ENCODE measurements at regions not wholly inside any gene's neighbourhood (a gene's known extent, or its start where the extent isn't known, plus 50 kb on each side); places are given as distances from the start of the nearest gene placed in this dataset.
A peak's percentile ranks its signal among the peaks of the same experiment; 100 is the strongest.

DNA sequence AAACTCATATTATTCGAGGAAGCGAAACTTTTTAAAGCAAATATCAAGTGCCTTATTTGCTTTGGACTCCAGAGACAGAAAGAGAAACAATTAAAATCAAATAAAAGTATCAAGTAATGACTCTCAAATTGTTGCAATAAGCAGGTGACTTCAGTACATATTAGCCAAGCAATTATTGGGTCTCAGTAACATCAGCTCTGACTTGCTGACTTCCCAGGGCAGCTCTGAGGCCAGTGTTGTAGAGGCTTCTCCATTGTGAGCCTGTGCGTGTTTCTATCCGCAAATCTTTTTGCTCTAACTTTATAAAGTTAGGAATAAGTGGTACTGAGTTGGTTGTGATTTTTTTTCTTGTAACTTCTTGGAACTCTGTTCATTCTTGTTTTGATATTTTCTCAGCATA, 186.8 kb upstream of the PRLR start:
- no peak for DNase-seq

DNA sequence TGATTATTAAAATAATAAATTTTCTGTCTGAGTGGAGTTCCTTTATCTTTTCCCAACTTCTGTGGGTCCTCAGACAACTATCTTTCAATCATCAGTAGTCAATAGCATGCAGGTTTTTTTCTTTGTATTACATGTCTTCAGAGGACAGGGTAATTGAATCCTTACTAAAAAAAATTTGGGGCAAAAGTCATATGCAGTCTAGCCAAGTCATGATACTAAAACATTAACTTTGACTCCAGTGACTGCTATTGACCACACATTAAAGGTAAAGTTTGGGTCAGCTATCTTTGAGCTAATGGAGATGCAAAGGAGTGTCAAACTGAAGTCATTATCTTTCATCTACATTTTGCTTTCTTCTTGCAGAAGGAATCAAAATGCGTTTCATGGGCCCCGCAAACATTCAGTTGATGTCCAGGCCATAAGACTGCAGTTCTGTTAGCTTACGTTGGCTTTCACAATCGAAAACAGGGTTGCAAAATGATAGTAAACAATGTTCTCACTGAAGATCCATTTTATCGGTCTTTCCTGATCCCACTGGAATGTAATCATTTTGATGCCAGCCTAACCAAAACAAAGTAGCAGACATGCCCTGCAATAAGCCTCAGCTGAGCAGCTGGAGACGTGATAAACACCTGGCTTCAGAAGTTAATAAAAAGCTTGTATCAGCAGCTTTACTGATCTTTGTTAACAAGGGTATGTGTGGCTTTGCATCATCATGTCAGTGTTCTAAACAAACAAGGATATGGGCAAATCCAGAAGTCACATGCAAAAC, 186.1 kb upstream of the PRLR start:
- no peak for DNase-seq

DNA sequence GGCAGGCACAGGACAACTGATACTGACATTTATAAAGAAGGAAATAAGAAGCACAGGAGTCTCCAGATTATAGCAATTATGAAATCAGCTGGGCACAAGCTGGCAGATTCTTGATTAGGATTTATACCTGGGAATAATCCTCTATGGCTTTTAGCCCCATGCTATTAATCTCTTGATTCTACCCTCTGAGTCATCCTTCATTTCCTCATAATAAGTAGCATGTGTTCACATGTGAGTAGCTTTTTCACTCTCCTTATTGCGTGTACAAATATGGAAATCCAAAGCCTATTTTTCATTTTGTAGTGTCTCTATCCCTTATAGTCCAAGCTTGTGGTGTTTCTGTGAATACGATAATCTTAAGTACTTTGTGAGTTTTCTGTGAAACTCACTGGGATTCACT, 185.0 kb upstream of the PRLR start:
- no peak for DNase-seq

DNA sequence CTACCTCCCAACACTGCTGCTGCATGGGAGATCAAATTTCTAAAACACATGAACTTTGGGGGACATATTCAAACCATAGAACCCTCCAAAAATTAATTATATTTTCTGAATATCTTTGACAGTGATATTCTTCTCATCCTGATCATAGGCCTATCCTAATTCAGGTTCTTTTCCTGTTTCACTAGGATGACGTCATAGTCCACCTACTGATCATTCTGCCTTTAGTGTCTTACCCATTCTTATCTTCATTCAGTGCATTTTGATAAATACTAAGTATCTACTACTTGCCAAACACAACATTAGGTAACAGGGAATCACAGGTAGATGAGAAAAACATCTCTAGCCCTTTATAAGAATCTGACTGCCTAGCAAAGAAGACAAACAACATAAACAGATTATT, 179.1 kb upstream of the PRLR start:
- no peak for DNase-seq

DNA sequence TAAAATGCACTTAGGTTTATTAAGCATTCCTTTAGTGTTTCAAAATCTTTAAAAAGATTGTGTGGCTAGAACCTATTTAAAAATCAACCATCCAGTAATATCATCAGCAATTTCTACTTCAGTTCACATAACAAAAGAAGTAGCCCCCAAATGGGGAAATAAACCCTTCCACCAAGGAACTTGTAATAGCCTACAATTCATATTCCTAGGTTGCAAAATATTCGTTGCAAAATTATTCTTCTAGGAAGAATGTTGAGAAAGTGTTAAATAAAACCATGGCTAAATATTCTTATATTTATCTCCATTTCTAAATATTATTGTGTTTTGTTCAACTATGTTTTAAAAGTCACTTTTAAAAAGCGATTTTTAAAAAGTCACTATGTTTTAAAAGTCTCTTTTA, 177.9 kb upstream of the PRLR start:
- DNase-seq: no peak

DNA sequence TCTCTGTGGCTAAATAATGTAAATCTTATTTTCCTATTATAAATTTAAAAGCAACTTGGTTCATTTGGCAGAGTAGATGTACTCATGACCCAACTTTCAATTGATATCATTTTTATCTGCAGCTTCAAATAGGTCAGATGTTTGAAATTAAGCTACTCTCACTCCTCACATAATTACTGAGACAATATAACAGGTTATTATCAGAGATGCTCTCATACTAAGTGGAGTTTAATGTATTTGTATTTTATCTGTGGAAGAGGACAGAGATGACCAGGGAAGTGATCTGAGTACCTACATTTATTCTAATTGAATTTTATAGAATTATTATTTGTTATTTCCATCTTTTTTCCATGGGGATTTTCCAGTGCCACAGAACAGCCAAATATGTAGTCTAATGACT, 177.4 kb upstream of the PRLR start:
- no peak for DNase-seq

DNA sequence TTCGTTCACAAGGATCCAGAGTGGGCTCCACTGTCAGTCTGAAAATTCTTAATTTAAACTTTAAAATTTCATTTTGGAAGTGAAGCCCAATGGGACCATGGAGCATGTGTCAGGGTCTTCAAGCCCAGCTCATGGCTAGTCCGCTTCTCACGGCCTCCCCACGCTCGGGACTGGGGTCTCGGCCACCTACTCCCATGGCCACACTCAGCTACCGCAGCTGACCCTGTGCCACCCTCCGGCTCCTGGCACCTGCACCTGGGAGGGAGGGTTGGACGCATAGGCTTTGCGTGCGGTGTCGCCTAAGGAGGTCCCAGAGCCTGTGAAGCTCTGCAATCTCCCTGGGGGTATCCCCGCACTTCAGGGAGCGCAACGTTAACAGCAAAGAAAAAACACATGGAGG, 175.7 kb upstream of the PRLR start:
- no peak for DNase-seq

DNA sequence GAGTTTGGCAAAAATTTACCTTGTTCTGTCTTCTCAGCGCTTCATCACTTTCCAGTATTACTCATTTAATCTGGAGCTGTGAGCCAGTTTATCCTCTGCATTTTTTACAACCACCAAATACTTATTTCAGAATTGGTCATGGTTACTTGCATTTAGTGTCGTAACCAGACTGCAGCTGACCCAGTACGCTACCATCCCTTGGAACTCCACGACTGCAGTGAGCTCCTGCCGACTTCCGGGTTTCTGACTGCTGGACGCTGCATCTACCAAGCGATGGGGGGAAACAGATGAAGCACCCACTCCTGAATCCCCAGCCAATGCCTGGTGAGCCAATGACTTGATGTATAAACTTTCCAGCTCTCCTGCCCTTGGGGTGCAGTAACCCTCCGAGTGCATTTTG, 174.4 kb upstream of the PRLR start:
- DNase-seq: no peak

DNA sequence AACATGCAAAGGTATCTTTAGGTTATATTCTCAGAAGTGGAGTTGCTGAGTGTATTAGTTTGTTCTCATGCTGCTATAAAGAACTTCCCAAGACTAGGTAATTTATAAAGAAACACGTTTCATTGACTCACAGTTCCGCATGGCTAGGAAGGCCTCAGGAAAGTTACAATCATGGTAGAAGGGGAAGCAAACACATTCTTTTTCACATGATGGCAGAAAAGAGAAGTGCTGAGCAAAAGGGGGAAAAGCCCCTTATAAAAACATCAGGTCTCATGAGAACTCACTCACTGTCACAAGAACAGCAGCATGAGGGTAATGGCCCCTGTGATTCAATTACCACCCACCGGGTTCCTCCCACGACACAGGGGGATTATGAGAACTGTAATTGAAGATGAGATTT, 163.6 kb upstream of the PRLR start:
- no peak for DNase-seq

DNA sequence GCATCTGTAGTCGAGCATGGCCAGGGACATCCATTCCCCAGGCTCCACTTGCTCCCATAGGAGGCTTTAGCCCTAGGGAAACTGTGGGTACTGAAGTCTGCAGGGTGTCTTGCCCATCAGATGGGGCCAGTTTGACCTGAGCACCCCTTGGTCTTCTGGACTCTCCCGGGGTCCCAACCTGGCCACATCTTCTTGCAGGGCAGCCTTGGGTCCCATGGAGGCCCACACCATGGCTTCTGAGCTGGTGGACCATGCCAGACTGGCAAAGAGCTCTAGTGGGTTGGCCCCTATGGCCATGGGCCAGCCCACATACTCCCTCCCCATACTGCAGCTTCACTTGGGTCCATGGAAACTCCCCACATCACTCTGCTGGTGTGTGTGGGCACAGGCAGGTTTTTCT, 154.4 kb upstream of the PRLR start:
- DNase-seq: no peak

DNA sequence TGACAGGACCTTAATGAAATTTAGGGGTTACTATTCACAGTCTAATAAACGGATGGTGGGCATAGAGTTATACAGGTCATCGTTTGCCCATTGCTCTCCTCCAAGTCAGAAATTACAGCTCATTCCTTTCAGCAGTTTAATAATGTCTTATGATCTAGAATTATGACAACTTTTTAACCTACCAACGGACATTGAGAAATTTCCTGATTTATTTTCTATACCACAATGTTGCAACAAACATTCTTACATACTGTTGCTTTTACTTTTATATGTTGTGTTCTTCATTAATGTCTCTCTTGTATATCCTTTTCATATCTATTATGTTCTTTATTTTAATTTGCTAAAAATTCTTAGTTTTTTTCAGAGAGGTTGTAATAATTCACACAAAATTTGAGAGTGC, 152.8 kb upstream of the PRLR start:
- no peak for DNase-seq

DNA sequence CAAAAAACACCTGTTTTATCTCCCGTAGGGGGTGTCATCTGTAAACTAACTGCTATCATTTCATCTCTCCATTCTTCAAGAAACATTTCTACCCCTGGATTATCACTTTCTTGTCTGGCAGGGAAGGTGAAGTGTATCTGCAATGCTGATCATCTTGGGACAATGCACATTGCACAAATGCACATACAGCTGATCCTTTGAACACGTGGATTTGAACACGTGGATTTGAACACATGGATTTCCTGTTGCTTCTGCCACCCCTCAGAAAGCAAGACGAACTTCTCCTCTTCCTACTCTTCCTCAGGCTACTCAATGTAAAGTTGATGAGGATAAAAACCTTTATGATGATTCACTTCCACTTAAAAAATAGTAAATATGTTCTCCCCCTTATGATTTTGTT, 147.4 kb upstream of the PRLR start:
- DNase-seq: no peak

DNA sequence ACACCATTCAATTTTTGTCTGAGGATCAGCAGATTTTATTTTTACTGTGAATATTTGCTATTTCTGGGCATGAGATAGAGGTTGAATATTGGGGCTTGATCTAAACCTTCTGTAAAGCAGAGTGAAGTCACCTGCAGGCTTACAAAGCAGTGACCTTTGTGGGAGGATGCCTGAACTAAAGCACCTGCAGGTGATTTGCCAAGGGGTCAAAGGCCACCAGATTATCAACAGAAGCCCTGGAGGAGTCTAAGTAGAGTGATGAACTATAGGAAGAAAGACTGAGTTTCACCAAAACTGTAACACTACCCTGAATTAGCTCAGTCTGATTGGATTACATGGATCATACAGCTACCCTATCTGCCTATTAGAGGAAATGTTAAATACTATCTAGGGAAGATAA, 144.3 kb upstream of the PRLR start:
- DNase-seq: no peak

DNA sequence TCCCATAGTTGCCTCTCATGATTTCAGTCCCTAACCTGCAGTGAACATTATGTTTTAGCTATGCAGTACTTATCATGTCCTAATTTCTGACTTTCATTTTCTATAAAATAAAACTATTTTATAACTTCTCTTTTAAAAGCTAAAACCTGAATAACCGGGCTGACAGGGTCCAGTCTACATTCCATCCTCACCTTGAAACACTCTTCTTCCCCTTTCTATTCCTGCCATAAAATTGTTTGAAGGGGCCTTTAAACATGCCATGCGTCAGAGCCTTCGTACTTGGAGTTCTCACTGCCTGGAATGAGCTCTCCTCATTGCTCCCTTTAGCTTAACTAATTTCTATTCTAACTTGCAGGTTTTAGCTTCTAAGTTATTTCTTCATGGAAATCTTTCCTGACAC, 143.0 kb upstream of the PRLR start:
- no peak for DNase-seq

DNA sequence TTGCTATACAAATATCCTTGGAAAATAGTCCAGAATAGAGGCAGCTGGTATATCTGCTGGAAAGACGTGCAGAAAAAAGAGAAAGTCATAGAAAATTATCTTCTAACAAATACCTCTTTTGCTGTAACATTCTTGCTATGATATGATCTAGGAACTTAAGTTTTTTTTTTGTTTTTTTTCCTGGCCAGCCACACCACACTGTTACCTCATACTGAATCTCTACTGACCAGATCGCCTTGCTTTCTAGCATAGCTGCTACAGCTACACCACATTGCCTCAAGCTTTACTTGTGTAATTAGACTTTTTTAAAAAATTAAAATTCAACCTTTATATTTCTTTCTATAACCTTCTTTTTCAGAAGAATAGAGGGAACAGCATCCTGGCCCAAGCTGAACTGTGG, 142.2 kb upstream of the PRLR start:
- no peak for DNase-seq

DNA sequence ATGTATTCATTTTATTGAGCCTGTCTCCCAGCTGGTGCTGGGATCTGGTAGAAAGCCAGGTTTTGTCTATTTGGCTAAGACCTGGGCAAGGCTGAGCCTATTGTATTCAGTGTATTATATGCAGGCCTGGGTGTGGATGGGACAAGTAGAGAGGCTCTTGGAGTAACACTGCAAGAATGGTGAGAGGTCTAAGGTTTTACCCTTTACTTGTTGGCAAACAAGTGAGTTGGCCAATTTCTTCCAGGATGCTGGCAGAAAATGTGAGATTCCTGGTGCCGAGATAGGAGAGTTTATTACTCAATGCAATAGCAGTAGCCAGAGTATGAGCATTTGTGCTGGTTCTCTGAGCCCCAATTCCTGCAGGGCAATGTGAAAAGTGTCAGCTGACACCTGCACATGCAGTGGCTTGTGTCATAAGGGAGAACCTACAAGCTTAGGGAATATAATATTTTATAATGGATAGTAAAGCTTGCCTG, 141.7 kb upstream of the PRLR start:
- no peak for DNase-seq

DNA sequence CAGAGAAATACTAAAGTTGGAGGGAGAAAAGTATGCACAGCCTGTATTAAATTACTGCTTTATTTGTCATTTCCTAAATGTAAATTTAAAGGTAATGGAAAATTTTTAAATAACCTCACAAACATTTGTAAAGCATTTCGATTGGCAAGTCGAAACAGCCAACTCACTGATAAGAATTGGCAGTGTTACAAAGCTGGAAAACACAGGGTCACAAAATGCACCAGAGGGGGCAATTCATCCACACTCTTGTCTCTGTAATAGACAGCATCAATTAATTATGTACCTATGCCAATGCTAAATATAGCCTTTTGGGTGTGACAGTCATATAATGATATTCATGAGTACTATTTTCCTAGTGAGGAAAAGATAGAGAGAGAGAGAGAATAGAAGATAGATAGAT, 140.6 kb upstream of the PRLR start:
- no peak for DNase-seq

DNA sequence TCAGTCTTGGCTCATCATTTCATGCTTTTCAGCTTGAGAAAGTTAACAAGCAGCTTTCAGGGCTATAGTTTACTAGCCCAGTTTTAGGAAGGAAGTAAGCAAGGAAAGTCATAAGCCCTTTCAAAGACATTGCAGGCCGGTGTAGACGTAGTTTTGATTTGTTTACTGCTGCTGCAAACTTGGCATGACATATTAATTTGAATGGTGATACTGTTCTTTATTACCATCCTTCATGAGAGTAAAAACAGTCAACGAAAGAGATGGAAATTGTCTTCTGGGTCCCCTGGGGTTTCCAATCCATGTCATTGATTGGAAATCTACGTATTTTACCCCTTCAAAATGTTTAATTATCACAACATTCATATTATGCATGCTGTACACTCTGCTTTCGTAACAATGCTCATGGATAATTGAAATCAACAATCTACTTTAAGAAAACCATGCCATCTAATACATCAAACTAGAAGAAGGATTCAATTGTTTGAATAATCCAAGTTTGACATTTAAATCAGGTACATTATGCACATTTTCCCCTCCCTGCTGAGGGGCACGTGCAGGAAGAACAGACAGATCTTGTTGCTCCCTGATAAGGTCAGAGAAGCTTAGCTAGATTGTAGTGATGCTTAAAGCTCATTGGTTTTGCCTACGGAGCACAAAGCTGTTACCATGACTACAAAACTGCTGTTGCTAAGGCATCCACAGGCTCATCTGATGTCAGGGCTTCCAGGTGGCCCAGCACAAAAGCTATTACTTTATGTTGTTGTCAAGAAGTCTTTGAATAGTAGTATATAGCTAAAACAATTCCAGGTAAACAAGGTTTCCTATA, 139.9 kb upstream of the PRLR start:
- peak in 1 of 2 donors; percentile 16 for DNase-seq

DNA sequence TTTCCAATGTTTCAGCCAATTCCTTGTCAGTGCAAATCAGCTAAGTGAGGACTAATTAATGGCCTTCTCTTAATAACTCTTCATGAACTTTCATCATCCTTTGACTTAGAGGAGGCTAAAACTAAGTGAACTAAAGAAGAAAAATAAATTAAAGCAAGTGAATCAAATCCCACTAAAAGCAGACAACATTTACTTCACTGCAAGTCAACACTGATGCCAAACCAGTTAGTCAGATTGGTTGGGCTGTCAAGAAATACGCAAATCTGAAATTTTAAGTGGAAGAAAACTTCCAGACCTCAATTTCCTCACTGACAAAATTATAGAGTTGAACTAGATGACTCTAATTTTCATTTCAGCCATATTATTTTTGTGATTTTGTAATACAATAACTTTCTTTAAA, 137.2 kb upstream of the PRLR start:
- no peak for DNase-seq

DNA sequence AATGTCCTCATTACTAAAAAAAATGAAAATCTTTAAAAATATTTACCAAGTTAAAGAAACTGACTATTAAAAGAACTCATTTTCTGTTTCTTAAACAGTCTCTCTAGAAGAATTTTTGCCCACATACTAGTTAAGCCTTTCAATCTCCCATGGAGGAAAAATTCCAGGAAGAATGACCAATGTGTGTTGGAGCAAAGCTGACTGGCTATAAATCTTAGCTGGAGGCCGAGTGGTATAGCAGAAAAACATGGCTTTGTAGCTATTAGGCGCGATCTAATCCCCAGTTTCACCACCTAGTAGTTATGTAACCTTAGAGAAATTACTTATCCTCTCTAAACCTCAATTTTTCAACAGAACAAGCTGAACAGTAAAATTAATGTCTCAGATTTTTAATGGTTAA, 135.5 kb upstream of the PRLR start:
- DNase-seq: no peak

DNA sequence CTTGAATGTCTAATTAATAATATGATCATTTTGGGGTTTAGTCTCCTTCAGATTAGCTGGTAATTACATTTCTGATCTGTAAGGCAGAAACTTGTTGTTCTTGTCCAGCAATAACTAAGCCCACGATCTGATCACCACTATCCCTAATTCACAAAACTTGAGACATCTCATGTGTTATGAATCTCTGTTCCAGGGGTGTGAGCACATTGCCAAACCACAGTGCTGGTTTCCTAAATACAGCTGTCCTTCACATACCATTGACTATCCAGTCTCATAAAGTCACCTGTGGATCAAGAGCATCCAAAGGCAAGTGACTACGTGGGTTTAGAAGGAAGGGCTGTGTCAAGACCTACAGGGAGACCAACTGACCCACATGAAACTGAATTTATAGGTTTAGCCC, 134.1 kb upstream of the PRLR start:
- DNase-seq: no peak

DNA sequence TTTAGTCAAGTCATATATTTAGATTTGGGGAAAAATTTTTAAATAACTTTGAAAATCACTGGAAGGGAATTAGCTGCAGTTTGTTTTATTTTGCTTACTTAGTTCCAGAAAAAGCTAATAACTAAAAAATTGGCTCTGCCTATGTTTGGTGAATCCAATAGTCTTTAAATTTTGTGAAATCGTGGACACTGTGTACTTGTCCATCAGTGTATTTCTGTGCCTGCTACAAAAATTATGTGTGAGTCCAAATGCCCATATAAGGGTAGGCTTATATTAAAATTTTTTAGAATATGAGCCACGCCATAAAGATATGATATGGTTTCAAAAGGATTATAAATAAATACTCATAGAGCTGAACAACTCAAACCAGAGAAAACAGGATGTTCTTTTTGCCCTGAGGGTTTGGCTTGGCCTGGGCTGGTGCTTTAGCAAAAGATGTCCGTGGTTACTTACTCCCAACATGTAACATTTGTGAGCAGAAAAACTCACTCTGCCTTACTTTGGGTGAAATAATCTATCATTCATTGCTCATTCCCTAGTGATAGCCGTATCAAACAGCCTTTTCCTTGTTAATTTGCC, 133.2 kb upstream of the PRLR start:
- DNase-seq: no peak

DNA sequence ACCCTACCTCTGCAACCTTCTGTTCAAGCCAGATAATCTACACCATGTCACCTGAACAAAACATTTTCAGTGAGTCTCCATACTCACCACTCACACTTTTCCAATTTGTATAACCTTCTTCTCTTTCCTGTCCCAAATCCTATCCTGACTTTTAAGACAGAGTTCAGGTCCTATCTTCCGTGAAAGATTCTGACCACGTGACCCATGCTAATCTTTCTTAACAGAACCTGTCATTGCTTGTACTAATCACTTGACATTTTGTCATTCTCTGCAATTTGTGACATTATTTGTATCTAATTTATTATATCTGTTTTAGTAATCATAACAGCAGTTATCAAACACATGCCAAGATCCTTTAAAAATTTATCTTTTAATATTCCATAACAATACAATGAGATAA, 132.5 kb upstream of the PRLR start:
- no peak for DNase-seq

DNA sequence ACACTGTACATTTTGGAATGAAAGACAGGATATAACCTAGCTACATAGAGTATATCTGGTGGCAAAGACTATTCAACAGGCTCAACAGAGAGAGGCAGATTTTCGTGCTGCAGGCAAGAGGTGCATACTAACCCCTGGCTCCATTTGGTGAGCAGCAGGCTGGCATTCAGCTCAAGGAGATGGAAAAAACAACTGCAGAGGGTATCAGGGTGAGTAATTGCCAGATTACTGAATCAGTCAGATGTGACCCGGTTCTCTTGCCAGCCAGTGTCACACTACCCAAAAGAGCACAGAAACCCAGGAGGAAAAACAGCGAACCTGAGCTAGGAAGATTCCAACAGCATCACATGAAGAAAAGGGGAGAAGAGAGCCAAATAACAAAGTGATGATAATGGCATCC, 130.4 kb upstream of the PRLR start:
- DNase-seq: no peak
